HG03442 (cell line): ENCODE measurements at regions not wholly inside any gene's neighbourhood (a gene's known extent, or its start where the extent isn't known, plus 50 kb on each side); places are given as distances from the start of the nearest gene placed in this dataset.

ENCODE experiments used
- ATAC-seq: cut with Tn5 transposase; IDR thresholded peaks from one replicate; pipeline ENCODE4 v1.9.1; 2021; ENCODE audit warnings: mild to moderate bottlenecking, moderate library complexity; ENCODE audit not compliant: unreplicated experiment

DNA sequence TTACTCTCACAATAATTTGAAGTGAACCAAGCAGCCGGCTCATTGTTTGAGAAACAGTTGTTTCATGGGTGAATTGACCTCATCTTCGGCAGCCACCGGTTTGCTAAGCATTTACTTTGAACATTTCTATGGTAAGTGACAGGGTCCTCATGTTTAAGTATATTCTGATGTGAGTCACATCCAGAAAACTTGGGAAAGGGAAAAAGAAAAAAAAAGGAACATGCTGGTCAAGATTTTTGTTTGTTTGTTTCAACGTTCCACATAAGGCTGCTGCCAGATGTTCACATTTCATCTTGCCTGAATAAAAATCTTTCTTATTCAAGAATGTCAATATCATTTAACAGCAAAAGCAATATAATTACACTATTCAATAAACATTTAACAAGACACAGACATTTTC, 55.0 kb upstream of the EXOC2 start:
- no peak for ATAC-seq

GRCh38 chr6:747028-747427, 54.1 kb upstream of the EXOC2 start:
- ATAC-seq, result no peak

DNA sequence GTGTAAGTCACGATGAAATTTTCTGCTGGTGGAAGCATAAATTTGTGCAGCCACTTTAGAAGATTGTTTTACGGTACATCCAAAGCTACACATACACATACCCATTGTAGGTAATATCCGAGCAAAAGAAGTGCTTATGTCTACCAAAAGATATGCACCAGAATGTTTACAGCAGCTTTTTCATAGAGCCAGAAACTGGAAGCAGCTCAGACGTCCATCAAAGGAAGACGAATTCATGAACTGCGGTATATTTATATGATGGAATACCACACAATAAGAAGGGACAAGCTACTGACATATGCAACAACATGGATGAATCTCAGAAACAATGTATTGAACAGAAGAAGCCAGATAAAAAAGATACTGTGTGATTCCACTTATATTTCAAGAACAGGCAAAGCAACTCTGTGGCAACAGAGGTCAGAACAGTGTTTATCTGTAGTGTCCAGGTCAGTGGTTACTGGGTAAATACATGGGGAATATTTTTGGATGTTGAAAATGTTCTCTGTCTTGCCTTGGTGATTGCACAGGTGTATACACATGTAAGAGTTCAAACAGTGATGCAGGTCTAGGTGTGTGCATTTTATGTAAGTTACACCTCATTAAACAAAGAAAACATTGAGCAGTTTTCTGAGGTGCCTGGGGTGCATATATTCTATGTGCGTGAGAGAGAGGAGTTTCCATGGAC, 51.9 kb upstream of the EXOC2 start:
- no peak for ATAC-seq

DNA sequence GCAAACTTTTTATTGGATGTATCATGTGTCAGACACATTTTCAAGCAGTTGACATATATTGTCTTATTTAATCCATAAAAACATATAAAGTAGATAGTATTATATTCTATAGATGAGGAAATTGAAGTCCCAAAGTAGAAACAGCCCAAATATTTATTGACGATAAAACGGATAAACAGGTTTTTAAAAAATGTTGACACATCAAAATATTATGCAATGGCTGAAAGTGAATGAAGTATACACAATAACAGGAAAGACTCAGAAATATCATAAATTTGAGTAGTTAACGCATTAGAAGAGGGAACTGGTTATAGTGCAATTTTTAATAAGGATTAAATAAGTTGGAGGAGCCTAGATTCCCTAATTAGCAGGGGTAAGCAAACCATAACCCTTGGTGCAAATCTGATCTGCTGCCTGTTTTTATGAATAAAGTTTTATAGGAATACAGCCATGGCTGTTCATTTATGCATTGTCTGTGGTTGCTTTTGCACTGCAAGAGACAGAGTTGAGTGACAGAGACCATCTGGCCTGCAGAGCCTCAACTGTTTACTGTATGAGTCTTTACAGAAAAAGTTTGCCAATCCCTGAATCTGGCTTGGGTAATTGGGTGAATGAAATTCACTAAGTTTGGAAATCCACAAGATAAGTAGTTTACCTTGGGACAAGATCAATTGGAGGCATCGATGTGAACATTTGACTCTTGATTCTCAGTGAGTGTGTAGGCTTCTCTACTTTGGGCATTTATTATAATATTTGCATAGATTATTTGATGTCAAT, 50.6 kb upstream of the EXOC2 start:
- no peak for ATAC-seq
